Tibial nerve (tissue), 4 donors: ENCODE measurements at regions not wholly inside any gene's neighbourhood (a gene's known extent, or its start where the extent isn't known, plus 50 kb on each side); places are given as distances from the start of the nearest gene placed in this dataset.

Source experiments
- EP300 ChIP-seq, 2 donors: sonication (generic); formaldehyde crosslinking; IDR thresholded peaks; one replicate each; pipeline ENCODE4 v1.6.1; 2017; ENCODE audit warnings: antibody characterized with exemption in 2 of 2, mild to moderate bottlenecking in 1 of 2
- POLR2A ChIP-seq, 2 donors: fragments of 450-650 bp; IDR thresholded peaks; one replicate each; pipeline ENCODE4 v1.6.1; 2017; ENCODE audit warnings: antibody characterized with exemption in 2 of 2, mild to moderate bottlenecking in 2 of 2, moderate library complexity in 2 of 2
- TF ChIP-seq, protein P1 (sequence below), 5 experiments: fragments of 200-600 bp in 3 of 5; fragments of 450-650 bp in 2 of 5; sonication (generic) in 3 of 5; IDR thresholded peaks; one replicate each; pipeline ENCODE4 v1.5.1; 2016 to 2019; ENCODE audit warnings: antibody characterized with exemption in 5 of 5, mild to moderate bottlenecking in 3 of 5, moderate library complexity in 2 of 5

DNA sequence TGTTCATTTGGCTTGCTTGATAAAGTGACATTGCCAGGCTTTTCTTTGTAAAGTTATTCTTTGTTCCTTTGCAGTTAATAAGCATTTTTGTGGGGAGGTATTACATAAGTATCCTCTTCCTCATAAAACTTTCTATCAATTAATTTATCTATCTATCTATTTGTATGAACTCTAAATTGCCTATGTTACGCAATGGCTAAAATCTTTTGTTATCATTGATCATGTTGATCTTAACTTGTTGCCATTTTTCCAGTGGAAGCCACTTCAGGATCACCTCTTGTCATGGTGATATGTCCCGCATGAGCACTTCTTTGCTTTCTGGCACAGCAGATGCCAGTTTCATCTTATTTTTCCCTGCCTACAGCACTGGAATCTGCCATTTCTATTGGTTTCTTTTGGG lies 436.7 kb upstream of the KIF2A start:
- TF ChIP-seq, protein P1, sequence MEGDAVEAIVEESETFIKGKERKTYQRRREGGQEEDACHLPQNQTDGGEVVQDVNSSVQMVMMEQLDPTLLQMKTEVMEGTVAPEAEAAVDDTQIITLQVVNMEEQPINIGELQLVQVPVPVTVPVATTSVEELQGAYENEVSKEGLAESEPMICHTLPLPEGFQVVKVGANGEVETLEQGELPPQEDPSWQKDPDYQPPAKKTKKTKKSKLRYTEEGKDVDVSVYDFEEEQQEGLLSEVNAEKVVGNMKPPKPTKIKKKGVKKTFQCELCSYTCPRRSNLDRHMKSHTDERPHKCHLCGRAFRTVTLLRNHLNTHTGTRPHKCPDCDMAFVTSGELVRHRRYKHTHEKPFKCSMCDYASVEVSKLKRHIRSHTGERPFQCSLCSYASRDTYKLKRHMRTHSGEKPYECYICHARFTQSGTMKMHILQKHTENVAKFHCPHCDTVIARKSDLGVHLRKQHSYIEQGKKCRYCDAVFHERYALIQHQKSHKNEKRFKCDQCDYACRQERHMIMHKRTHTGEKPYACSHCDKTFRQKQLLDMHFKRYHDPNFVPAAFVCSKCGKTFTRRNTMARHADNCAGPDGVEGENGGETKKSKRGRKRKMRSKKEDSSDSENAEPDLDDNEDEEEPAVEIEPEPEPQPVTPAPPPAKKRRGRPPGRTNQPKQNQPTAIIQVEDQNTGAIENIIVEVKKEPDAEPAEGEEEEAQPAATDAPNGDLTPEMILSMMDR (IDR thresholded peaks at IDR 0.05), result no peak
- TF ChIP-seq POLR2A (IDR thresholded peaks at IDR 0.05) (no peak), EP300 (IDR thresholded peaks at IDR 0.05) (no peak)
